SK-N-SH (cell line): ENCODE measurements at regions not wholly inside any gene's neighbourhood (a gene's known extent, or its start where the extent isn't known, plus 50 kb on each side); places are given as distances from the start of the nearest gene placed in this dataset.
A peak's percentile ranks its signal among the peaks of the same experiment; 100 is the strongest.

ENCODE experiments used
- CTCF ChIA-PET: fragments of 300-600, 350-600 bp; formaldehyde crosslinking; extraction: SDS; loops from one replicate; lab custom pipeline; 2021; lab: Yijun Ruan, JAX
- POLR2A ChIA-PET: fragments of 350-600 bp; sonication (Branson Sonifier 250); formaldehyde crosslinking; extraction: SDS; loops from one replicate; lab custom pipeline; 2020; ENCODE audit warnings: antibody characterized with exemption, inconsistent platforms; lab: Yijun Ruan, JAX
- DNase-seq: peaks from one replicate; pipeline ENCODE4 v3.0.0; 2012
- H2AFZ ChIP-seq: fragments of 200-600 bp; sonication (generic); 2 replicates; pipeline ENCODE4 v1.8.1; 2016; ENCODE audit warnings: antibody characterized with exemption, mild to moderate bottlenecking, low read depth
- H3F3A ChIP-seq: fragments of 200-600 bp; sonication (generic); replicated peaks from 2 replicates; pipeline ENCODE3; 2016; ENCODE audit warnings: antibody characterized with exemption, mild to moderate bottlenecking; ENCODE audit not compliant: insufficient read depth
- H3K27ac ChIP-seq, 2 experiments: fragments of 200-500 bp in 1 of 2; fragments of 200-600 bp in 1 of 2; sonication (Bioruptor generic) in 1 of 2; sonication (generic), shearing (Covaris generic) in 1 of 2; 2 replicates each; pipeline versions ENCODE4 v1.5.1 to v1.6.1; 2014 to 2016; ENCODE audit warnings: low read depth in 2 of 2, inconsistent platforms in 1 of 2, low read length in 1 of 2, mild to moderate bottlenecking in 1 of 2, mixed read lengths in 1 of 2
- H3K27me3 ChIP-seq: fragments of 200-600 bp; sonication (generic), shearing (Covaris generic); 2 replicates; pipeline ENCODE4 v1.6.1; 2016; ENCODE audit warnings: mixed run types; ENCODE audit not compliant: insufficient read depth
- H3K36me3 ChIP-seq, 2 experiments: fragments of 200-500 bp in 1 of 2; fragments of 200-600 bp in 1 of 2; sonication (Bioruptor generic) in 1 of 2; sonication (generic) in 1 of 2; replicated peaks in 1 of 2; 2 replicates each; pipeline versions ENCODE3 to v1.5.1; 2014 to 2016; ENCODE audit warnings: low read length in 1 of 2, mild to moderate bottlenecking in 1 of 2; ENCODE audit not compliant: insufficient read depth in 2 of 2, control insufficient read depth in 1 of 2
- H3K4me1 ChIP-seq, 2 experiments: fragments of 200-500 bp in 1 of 2; fragments of 200-600 bp in 1 of 2; sonication (Bioruptor generic) in 1 of 2; sonication (generic), shearing (Covaris generic) in 1 of 2; 2 replicates each; pipeline versions ENCODE4 v1.5.1 to v1.6.1; 2014 to 2016; ENCODE audit warnings: low read depth in 1 of 2, low read length in 1 of 2, mixed run types in 1 of 2; ENCODE audit not compliant: insufficient read depth in 2 of 2, control insufficient read depth in 1 of 2
- H3K4me2 ChIP-seq: fragments of 200-600 bp; sonication (generic), shearing (Covaris generic); 2 replicates; pipeline ENCODE4 v1.6.1; 2017; ENCODE audit warnings: mixed run types
- H3K4me3 ChIP-seq, 2 experiments: fragments of 200-500 bp in 1 of 2; fragments of 200-600 bp in 1 of 2; sonication (Bioruptor generic) in 1 of 2; sonication (generic), shearing (Covaris generic) in 1 of 2; 2 replicates each; pipeline versions ENCODE4 v1.5.1 to v1.8.1; 2014 to 2016; ENCODE audit warnings: low read depth in 2 of 2, inconsistent platforms in 1 of 2, low read length in 1 of 2, mild to moderate bottlenecking in 1 of 2, mixed read lengths in 1 of 2, moderate library complexity in 1 of 2
- H3K79me2 ChIP-seq: fragments of 200-600 bp; sonication (generic); 2 replicates; pipeline ENCODE4 v1.8.1; 2017; ENCODE audit warnings: mild to moderate bottlenecking; ENCODE audit not compliant: insufficient read depth
- H3K9ac ChIP-seq: fragments of 200-600 bp; sonication (generic); 2 replicates; pipeline ENCODE4 v1.6.1; 2017; ENCODE audit warnings: mixed run types
- H3K9me2 ChIP-seq: fragments of 200-600 bp; sonication (generic); 2 replicates; pipeline ENCODE4 v1.6.1; 2017; ENCODE audit warnings: mixed run types
- H3K9me3 ChIP-seq: fragments of 200-600 bp; sonication (generic); 2 replicates; pipeline ENCODE4 v1.6.1; 2017; ENCODE audit warnings: mixed run types, mild to moderate bottlenecking, moderate library complexity
- H4K20me1 ChIP-seq: fragments of 200-600 bp; sonication (generic); 2 replicates; pipeline ENCODE4 v1.6.1; 2017; ENCODE audit warnings: mild to moderate bottlenecking, mixed run types; ENCODE audit not compliant: insufficient read depth
- CTCF ChIP-seq: fragments of 200-600 bp; sonication (generic); IDR thresholded peaks from 2 replicates; pipeline ENCODE4 v1.6.1; 2017; ENCODE audit warnings: antibody characterized with exemption, mild to moderate bottlenecking, moderate library complexity
- FOXJ3 ChIP-seq: sonication (generic); formaldehyde crosslinking; IDR thresholded peaks from 2 replicates; pipeline ENCODE4 v1.5.1; 2020; ENCODE audit warnings: mild to moderate bottlenecking, missing genetic modification reagents
- GATA2 ChIP-seq: sonication (generic); formaldehyde crosslinking; IDR thresholded peaks from 2 replicates; pipeline ENCODE4 v1.5.0; 2020; ENCODE audit warnings: mild to moderate bottlenecking, missing genetic modification reagents
- NRF1 ChIP-seq: IDR thresholded peaks from 2 replicates; pipeline ENCODE4 v1.6.1; 2012; ENCODE audit warnings: low read depth, mild to moderate bottlenecking, low read length
- RAD21 ChIP-seq: IDR thresholded peaks from 2 replicates; pipeline ENCODE4 v1.6.1; 2012; ENCODE audit warnings: mild to moderate bottlenecking, low read length
- REST ChIP-seq: IDR thresholded peaks from 2 replicates; pipeline ENCODE4 v1.6.1; 2012; ENCODE audit warnings: mild to moderate bottlenecking, low read depth, low read length, moderate library complexity
- RFX5 ChIP-seq: IDR thresholded peaks from 2 replicates; pipeline ENCODE4 v1.6.1; 2012; ENCODE audit warnings: mild to moderate bottlenecking, improper control_type of control experiment, low read length
- SMC3 ChIP-seq: IDR thresholded peaks from 2 replicates; pipeline ENCODE4 v1.6.1; 2012; ENCODE audit warnings: low read depth, low read length, improper control_type of control experiment

- H3K9me3 ChIP-seq: no peaks in the 10 kb centered on the region
- peak; percentile 37 for TF ChIP-seq RAD21
- no peak for TF ChIP-seq RFX5
- TF ChIP-seq FOXJ3 (CRISPR knock-in tag): no peak
- peak; percentile 43 for TF ChIP-seq CTCF
- no peak for TF ChIP-seq GATA2 (CRISPR knock-in tag)
- TF ChIP-seq SMC3: peak; percentile 27; the same call in 1 of the 2 replicates
- no peak for DNase-seq
- H3K36me3 ChIP-seq: no peaks in the 10 kb centered on the region
- ChIA-PET POLR2A (no interaction called here), CTCF (interaction anchor here (0.7 to 1.5 kb wide), 3 partner anchors 9 to 420 kb away, joined by 3 to 5 read pairs (median 3); no protein-coding TSS in a partner anchor)
- H3K4me2 ChIP-seq: no peak overlapping the region
- no peaks in the 10 kb centered on the region for H4K20me1 ChIP-seq
- H3K4me1 ChIP-seq: no peaks in the 10 kb centered on the region
- no peak overlapping the region for H3K4me3 ChIP-seq
- no peak overlapping the region for H3K27ac ChIP-seq
- no peaks in the 10 kb centered on the region for H3K9me2 ChIP-seq
- no peak overlapping the region for H3K9ac ChIP-seq
- H3F3A ChIP-seq: no peaks in the 10 kb centered on the region
- H2AFZ ChIP-seq: peak overlapping the region; percentile 35; the same call in 1 of the 2 replicates
- H3K79me2 ChIP-seq: no peaks in the 10 kb centered on the region
- H3K27me3 ChIP-seq: no peaks in the 10 kb centered on the region
Measured at GRCh38 chr6:76351275-76351674, 278.8 kb upstream of the IMPG1 start.

GRCh38 chr6:76347539-76347938, 275.1 kb upstream of the IMPG1 start:
- no peaks in the 10 kb centered on the region for H3K9me3 ChIP-seq
- no peaks in the 10 kb centered on the region for H3K79me2 ChIP-seq
- no peaks in the 10 kb centered on the region for H3K36me3 ChIP-seq
- H3F3A ChIP-seq: no peaks in the 10 kb centered on the region
- no peak overlapping the region for H3K27ac ChIP-seq
- TF ChIP-seq NRF1 (no peak), REST (peak; percentile 80)
- DNase-seq: no peak
- no peaks in the 10 kb centered on the region for H3K9me2 ChIP-seq
- no peaks in the 10 kb centered on the region for H3K4me1 ChIP-seq
- ChIA-PET CTCF (interaction anchor here (1.0 kb wide), 1 partner anchor 454 kb away, joined by 3 read pairs; no protein-coding TSS in a partner anchor), POLR2A (no interaction called here)
- no peak overlapping the region for H2AFZ ChIP-seq
- no peaks in the 10 kb centered on the region for H4K20me1 ChIP-seq
- no peak overlapping the region for H3K4me3 ChIP-seq
- no peak overlapping the region for H3K9ac ChIP-seq
- H3K4me2 ChIP-seq: no peak overlapping the region
- no peaks in the 10 kb centered on the region for H3K27me3 ChIP-seq
